Fibroblast of pulmonary artery (primary cell): ENCODE measurements at regions not wholly inside any gene's neighbourhood (a gene's known extent, or its start where the extent isn't known, plus 50 kb on each side); places are given as distances from the start of the nearest gene placed in this dataset.

Source experiments
- DNase-seq: peaks from one replicate; pipeline ENCODE4 v3.0.0-alpha.2; 2010; ENCODE audit warnings: low read depth
- H3K4me3 ChIP-seq: replicated peaks from 2 replicates; pipeline ENCODE4 v1.5.1; 2011; ENCODE audit warnings: low read depth, mild to moderate bottlenecking, control low read depth, low read length, moderate library complexity
- TF ChIP-seq, protein P1 (sequence below): IDR thresholded peaks from 2 replicates; pipeline ENCODE4 v1.5.1; 2011; ENCODE audit warnings: mild to moderate bottlenecking, control low read depth, low read length, inconsistent platforms; ENCODE audit errors: missing control alignments

DNA sequence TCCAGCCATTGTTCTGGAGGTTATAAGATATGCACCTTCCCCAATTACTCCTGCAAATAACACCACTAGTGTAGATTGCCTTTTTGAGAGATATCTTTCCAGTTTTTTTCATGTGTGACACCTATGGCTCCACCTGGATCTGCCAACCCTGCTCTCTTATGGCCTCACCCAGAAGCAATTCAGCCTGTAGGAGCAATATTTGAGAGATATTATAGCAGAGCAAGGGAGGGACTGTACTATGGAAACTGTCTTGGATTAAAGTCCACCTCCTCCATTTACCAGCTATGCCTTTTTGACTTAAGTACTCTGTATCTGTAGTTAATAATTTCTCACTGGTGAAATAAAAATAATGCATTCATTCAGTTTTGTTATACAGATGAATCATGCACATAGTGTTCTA, 803.5 kb downstream of the NLGN4X start:
- no peak for DNase-seq
- TF ChIP-seq, protein P1, sequence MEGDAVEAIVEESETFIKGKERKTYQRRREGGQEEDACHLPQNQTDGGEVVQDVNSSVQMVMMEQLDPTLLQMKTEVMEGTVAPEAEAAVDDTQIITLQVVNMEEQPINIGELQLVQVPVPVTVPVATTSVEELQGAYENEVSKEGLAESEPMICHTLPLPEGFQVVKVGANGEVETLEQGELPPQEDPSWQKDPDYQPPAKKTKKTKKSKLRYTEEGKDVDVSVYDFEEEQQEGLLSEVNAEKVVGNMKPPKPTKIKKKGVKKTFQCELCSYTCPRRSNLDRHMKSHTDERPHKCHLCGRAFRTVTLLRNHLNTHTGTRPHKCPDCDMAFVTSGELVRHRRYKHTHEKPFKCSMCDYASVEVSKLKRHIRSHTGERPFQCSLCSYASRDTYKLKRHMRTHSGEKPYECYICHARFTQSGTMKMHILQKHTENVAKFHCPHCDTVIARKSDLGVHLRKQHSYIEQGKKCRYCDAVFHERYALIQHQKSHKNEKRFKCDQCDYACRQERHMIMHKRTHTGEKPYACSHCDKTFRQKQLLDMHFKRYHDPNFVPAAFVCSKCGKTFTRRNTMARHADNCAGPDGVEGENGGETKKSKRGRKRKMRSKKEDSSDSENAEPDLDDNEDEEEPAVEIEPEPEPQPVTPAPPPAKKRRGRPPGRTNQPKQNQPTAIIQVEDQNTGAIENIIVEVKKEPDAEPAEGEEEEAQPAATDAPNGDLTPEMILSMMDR, result no peak
- H3K4me3 ChIP-seq, result no peak overlapping the region

DNA sequence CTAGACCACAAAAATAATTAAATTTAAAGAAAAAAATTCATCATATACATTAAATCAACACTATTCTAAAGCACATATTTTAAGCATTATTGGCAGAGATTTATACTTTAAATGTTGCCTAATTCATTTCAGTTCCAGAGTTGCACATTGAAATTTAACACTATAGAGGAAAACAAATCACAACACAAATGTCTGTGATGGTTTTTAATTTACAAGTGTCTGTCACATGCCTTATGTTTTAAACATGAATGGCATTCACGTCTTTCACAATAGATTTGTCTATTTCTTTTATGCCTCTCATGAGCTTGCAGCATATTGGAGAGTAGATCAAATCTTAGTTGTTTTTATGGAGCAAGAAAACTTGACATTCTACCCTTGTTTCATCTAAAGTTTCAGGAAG, 811.3 kb downstream of the NLGN4X start:
- TF ChIP-seq, protein P1, result no peak
- H3K4me3 ChIP-seq, result no peak overlapping the region
- DNase-seq, result no peak

DNA sequence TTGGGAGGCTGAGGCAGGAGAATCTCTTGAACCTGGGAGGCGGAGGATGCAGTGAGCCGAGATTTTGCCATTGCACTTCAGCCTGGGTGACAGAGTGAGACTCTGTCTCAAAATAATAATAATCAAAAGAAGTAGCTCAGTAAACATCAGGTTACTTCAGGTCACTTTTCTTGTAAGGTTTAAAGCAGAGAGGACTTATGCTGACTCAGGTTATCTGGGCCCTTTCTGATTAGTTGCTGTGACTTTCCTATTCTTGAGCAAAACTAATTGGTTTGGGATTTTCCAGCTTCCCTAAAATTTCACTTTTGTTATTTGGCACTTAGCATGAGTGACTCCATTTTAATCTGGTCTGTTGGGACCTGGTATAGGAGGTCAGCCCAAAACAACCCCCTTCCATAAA, 812.9 kb downstream of the NLGN4X start:
- TF ChIP-seq, protein P1, result no peak
- H3K4me3 ChIP-seq, result no peak overlapping the region
- no peak for DNase-seq

DNA sequence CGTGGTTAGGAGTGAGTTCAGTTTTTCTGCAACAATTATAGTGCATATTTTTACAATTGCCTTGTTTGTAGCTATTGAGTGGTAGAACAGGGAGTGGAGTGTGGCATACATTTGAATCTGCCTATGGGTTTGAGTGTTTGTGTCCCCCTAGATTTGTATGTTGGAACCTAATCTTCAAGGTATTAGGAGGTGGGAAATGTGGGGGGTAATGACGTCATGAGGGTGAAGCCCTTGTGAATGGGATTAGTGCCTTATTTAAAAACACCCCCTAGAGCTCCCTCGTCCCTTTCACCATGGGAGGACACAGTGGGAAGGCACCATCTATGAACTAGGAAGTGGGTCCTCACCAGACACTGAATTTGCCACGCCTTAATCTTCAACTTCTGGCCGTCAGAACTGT, 819.6 kb downstream of the NLGN4X start:
- TF ChIP-seq, protein P1, result no peak
- no peak overlapping the region for H3K4me3 ChIP-seq
- DNase-seq, result no peak

DNA sequence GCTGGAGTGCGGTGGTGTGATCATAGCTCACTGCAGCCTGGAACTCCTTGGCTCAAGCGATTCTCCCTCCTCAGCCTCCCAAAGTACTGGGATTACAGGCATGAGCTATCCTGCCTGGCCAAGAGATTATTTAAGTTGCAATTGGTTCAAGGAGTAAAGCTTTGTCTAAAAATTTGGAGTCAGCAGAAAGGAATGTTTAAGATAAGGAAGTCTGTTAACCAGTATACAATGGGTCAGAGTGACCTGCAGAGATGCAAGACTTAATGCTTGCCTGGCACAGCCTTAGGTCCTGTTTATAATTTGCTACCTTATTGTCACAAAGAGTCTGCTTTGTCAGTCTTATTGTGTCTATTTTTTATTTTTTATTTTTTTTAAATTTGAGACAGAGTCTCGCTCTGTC, 826.2 kb downstream of the NLGN4X start:
- DNase-seq, result no peak
- no peak overlapping the region for H3K4me3 ChIP-seq
- TF ChIP-seq, protein P1, result no peak

DNA sequence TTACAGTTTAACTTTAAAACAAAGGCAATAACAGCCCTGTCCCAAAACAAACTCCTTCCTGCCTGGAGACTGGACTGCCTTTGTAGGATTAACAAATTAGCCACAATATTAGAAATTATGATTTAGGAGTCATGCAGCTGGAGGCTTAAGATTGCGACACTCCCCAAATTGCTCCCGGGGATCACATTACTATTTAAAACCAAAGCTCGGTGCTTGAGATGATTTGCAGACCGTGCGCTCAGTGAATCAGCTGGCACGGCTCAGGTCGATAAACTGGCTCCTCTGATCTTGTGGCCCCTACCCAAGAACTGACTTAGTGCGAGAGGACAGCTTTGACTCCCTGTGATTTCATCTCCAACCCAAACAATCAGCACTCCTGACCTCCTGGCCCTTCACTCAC, 829.3 kb downstream of the NLGN4X start:
- DNase-seq, result no peak
- no peak overlapping the region for H3K4me3 ChIP-seq
- TF ChIP-seq, protein P1, result no peak

DNA sequence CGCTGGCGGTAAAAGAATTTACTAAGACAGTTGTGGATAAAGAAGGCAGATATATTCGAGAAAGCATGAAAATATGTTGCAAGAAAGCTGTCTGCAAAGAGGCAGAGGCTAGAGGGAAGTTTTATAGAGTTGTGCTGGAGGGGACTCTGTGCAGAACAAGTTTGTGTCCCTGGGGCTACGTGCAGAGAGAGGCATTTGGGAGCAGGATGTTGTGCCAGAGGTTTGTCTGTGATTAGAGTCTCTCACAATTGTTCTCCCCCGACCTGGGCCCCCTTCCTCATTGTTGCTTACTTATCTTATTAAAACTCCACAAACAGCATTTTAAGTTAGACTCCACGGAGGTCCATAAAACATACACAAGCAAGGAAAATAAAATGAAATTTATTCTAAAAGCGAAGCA, 831.3 kb downstream of the NLGN4X start:
- no peak overlapping the region for H3K4me3 ChIP-seq
- DNase-seq, result no peak
- TF ChIP-seq, protein P1, result no peak
